HepG2 (cell line): ENCODE measurements at regions not wholly inside any gene's neighbourhood (a gene's known extent, or its start where the extent isn't known, plus 50 kb on each side); places are given as distances from the start of the nearest gene placed in this dataset.

Experiments used
- CBX2 ChIP-seq, 2 experiments: fragments of 200-600 bp in 1 of 2; sonication (generic); formaldehyde crosslinking in 1 of 2; IDR thresholded peaks; 2 replicates each; pipeline versions ENCODE4 v1.7.0 to v1.8.1; 2018 to 2022; ENCODE audit warnings: low read depth in 2 of 2, low read length in 1 of 2, mild to moderate bottlenecking in 1 of 2, missing genetic modification reagents in 1 of 2
- EZH2 ChIP-seq: conservative IDR thresholded peaks from 2 replicates; pipeline ENCODE4 v1.6.1; 2012; ENCODE audit warnings: mild to moderate bottlenecking, low read depth, low read length, moderate library complexity
- FOXM1 ChIP-seq: sonication (generic); formaldehyde crosslinking; IDR thresholded peaks from 2 replicates; pipeline ENCODE4 v1.5.0; 2020; ENCODE audit warnings: missing genetic modification reagents
- GTF3A ChIP-seq: sonication (generic); formaldehyde crosslinking; conservative IDR thresholded peaks from 2 replicates; pipeline ENCODE4 v1.4.0; 2020; ENCODE audit warnings: mild to moderate bottlenecking, missing genetic modification reagents
- JUND ChIP-seq: sonication (generic); formaldehyde crosslinking; IDR thresholded peaks from 2 replicates; pipeline ENCODE4 v1.8.0; 2022; ENCODE audit warnings: mild to moderate bottlenecking, missing genetic modification reagents
- KDM4B ChIP-seq: sonication (generic); formaldehyde crosslinking; IDR thresholded peaks from 2 replicates; pipeline ENCODE4 v1.4.0; 2020; ENCODE audit warnings: missing genetic modification reagents
- NCOR1 ChIP-seq: fragments of 200-600 bp; sonication (generic); IDR thresholded peaks from 2 replicates; pipeline ENCODE4 v1.7.0; 2017; ENCODE audit warnings: antibody characterized with exemption, low read length, borderline replicate concordance
- SP1 ChIP-seq, 2 experiments: fragments of 450-650 bp in 1 of 2; sonication (generic) in 1 of 2; formaldehyde crosslinking in 1 of 2; IDR thresholded peaks; 2 replicates each; pipeline versions ENCODE4 v1.4.0 to v1.6.1; 2016 to 2020; ENCODE audit warnings: missing genetic modification reagents in 1 of 2
- TGIF2 ChIP-seq: IDR thresholded peaks from 2 replicates; pipeline ENCODE4 v1.6.1; 2016; ENCODE audit warnings: control low read depth, missing compliant biosample characterization
- ZNF781 ChIP-seq: sonication (generic); formaldehyde crosslinking; IDR thresholded peaks from 2 replicates; pipeline ENCODE4 v1.5.1; 2020; ENCODE audit warnings: borderline replicate concordance, mild to moderate bottlenecking, missing genetic modification reagents; ENCODE audit errors: not compliant biosample characterization
- ZSCAN20 ChIP-seq: sonication (generic); formaldehyde crosslinking; IDR thresholded peaks from 2 replicates; pipeline ENCODE4 v1.4.0; 2020; ENCODE audit warnings: missing genetic modification reagents, mild to moderate bottlenecking, borderline replicate concordance
- TF ChIP-seq, protein P1 (sequence below): sonication (generic); formaldehyde crosslinking; IDR thresholded peaks from 2 replicates; pipeline ENCODE4 v1.5.0; 2020; ENCODE audit warnings: mild to moderate bottlenecking, missing genetic modification reagents, moderate library complexity

DNA sequence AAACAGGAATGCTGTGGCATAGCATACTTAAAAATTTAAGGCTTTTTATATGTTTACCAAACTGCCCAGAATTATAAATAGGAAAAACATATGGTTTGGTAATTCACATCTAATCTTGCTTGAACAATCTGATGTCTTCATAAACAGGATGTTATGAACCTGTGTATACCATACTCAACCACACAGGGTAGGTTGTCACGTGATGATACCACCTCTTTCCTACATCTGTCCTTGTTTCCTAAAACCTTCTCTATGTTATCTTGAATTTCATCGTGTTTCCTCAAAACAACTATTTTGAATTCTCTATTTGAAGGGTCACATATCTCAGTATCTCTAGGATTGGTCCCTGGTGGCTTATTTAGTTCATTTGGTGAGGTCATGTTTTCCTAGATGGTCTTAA is 631.0 kb upstream of the PKN2 start:
- TF ChIP-seq FOXM1 (CRISPR knock-in tag), result no peak
- no peak for TF ChIP-seq SP1 (IDR thresholded peaks at IDR 0.05)
- TF ChIP-seq SP1 (CRISPR knock-in tag; IDR thresholded peaks at IDR 0.05), result no peak
- TF ChIP-seq JUND (CRISPR knock-in tag), result no peak
- TF ChIP-seq EZH2, result no peak
- TF ChIP-seq KDM4B (CRISPR knock-in tag), result no peak
- TF ChIP-seq, protein P1, sequence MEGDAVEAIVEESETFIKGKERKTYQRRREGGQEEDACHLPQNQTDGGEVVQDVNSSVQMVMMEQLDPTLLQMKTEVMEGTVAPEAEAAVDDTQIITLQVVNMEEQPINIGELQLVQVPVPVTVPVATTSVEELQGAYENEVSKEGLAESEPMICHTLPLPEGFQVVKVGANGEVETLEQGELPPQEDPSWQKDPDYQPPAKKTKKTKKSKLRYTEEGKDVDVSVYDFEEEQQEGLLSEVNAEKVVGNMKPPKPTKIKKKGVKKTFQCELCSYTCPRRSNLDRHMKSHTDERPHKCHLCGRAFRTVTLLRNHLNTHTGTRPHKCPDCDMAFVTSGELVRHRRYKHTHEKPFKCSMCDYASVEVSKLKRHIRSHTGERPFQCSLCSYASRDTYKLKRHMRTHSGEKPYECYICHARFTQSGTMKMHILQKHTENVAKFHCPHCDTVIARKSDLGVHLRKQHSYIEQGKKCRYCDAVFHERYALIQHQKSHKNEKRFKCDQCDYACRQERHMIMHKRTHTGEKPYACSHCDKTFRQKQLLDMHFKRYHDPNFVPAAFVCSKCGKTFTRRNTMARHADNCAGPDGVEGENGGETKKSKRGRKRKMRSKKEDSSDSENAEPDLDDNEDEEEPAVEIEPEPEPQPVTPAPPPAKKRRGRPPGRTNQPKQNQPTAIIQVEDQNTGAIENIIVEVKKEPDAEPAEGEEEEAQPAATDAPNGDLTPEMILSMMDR (CRISPR knock-in tag), result no peak
- no peak for TF ChIP-seq ZNF781
- TF ChIP-seq NCOR1, result no peak
- TF ChIP-seq TGIF2 (CRISPR knock-in tag), result no peak
- TF ChIP-seq ZSCAN20 (CRISPR knock-in tag), result no peak
- no peak for TF ChIP-seq CBX2 (IDR thresholded peaks at IDR 0.05; ENCODE audit: low read depth, low read length)
- TF ChIP-seq CBX2 (CRISPR knock-in tag; IDR thresholded peaks at IDR 0.05; ENCODE audit: low read depth), result no peak
- TF ChIP-seq GTF3A (CRISPR knock-in tag), result no peak
